ENCODE measurements at regions not wholly inside any gene's neighbourhood (a gene's known extent, or its start where the extent isn't known, plus 50 kb on each side); places are given as distances from the start of the nearest gene placed in this dataset.

GRCh38 chr1:182149411-182149965 is 88.0 kb upstream of the ZNF648 start (continued):
- no peak for TF ChIP-seq CHD7 (IDR thresholded peaks at IDR 0.05; ENCODE audit: low read depth, low read length)
- TF ChIP-seq SFPQ (IDR thresholded peaks at IDR 0.05; ENCODE audit: low read depth, low read length), result no peak
- TF ChIP-seq NFE2 (IDR thresholded peaks at IDR 0.05; ENCODE audit: low read depth), result peak; percentile 98
- no peak for TF ChIP-seq ZNF77 (CRISPR knock-in tag; IDR thresholded peaks at IDR 0.05)
- TF ChIP-seq POLR2AphosphoS5 (IDR thresholded peaks at IDR 0.05; ENCODE audit: control insufficient read depth, insufficient read depth, low read depth, low read length), result no peak
- TF ChIP-seq CTCF (IDR thresholded peaks at IDR 0.05 in 2 of 3, conservative IDR thresholded peaks at IDR 0.05 in 1 of 3; ENCODE audit: insufficient read depth in 2 of 3, low read depth in 1 of 3, low read length in 3 of 3), result no peak
- no peak for TF ChIP-seq SRSF1 (IDR thresholded peaks at IDR 0.05; ENCODE audit: low read depth, low read length)
- no peak for TF ChIP-seq ZNF133 (CRISPR knock-in tag; IDR thresholded peaks at IDR 0.05)
- no peak for TF ChIP-seq ZNF140 (CRISPR knock-in tag; IDR thresholded peaks at IDR 0.05)
- no peak for TF ChIP-seq HMG20B (CRISPR knock-in tag; IDR thresholded peaks at IDR 0.05)
- peak; percentile 83 for TF ChIP-seq JUND (IDR thresholded peaks at IDR 0.05; ENCODE audit: borderline replicate concordance, low read depth, low read length)
- TF ChIP-seq JUND (tag; IDR thresholded peaks at IDR 0.05; ENCODE audit: borderline replicate concordance, low read depth, low read length), result peak; percentile 92; the same call in 1 of the 3 replicates
- TF ChIP-seq ZBTB17 (CRISPR knock-in tag; IDR thresholded peaks at IDR 0.05), result no peak; the same call in 1 of the 2 replicates
- TF ChIP-seq RBM39 (optimal IDR thresholded peaks at IDR 0.05; ENCODE audit: low read depth, low read length), result no peak

Measured in K562 (cell line).